Esophagus (tissue), 2 donors: ENCODE measurements at regions not wholly inside any gene's neighbourhood (a gene's known extent, or its start where the extent isn't known, plus 50 kb on each side); places are given as distances from the start of the nearest gene placed in this dataset.

Experiments used
- H3K27ac ChIP-seq, 2 donors: one replicate each; pipeline ENCODE4 v1.5.1; 2013; ENCODE audit warnings: low read depth in 2 of 2, mild to moderate bottlenecking in 2 of 2, inconsistent platforms in 1 of 2, low read length in 1 of 2, moderate library complexity in 1 of 2
- H3K27me3 ChIP-seq, 2 donors: one replicate each; pipeline ENCODE4 v1.6.1; 2013; ENCODE audit warnings: low read length in 2 of 2, control low read depth in 1 of 2, mild to moderate bottlenecking in 1 of 2; ENCODE audit not compliant: insufficient read depth in 2 of 2, control insufficient read depth in 1 of 2
- H3K36me3 ChIP-seq, 2 donors: one replicate each; pipeline ENCODE4 v1.6.1; 2013; ENCODE audit warnings: low read length in 1 of 2; ENCODE audit not compliant: control insufficient read depth in 2 of 2, insufficient read depth in 2 of 2
- H3K4me1 ChIP-seq, 2 donors: one replicate each; pipeline ENCODE4 v1.6.1; 2013; ENCODE audit warnings: low read length in 1 of 2; ENCODE audit not compliant: control insufficient read depth in 2 of 2, insufficient read depth in 2 of 2
- H3K4me3 ChIP-seq, 2 donors: one replicate each; pipeline ENCODE4 v1.5.1; 2013; ENCODE audit warnings: low read length in 2 of 2, mild to moderate bottlenecking in 2 of 2, low read depth in 1 of 2, moderate library complexity in 1 of 2
- H3K9me3 ChIP-seq, 2 donors: one replicate each; pipeline ENCODE4 v1.6.1; 2013; ENCODE audit warnings: mild to moderate bottlenecking in 2 of 2, low read depth in 1 of 2, low read length in 1 of 2, moderate library complexity in 1 of 2; ENCODE audit not compliant: control insufficient read depth in 2 of 2, insufficient read depth in 1 of 2
- WGBS, 2 donors: extraction: QIAGEN DNeasy Blood & Tissue Kit; methylation state at CpG; one replicate each; pipeline ENCODE4 v1.1.7; 2013; 5-methylcytosine and 5-hydroxymethylcytosine counted together
- donor health status: healthy with polysubstance abuse.
- donor health status: Bipolar disorder and iron deficiency.

GRCh38 chr5:107058803-107059202, 611.9 kb downstream of the EFNA5 start:
- no peak overlapping the region for H3K4me3 ChIP-seq
- no peaks in the 10 kb centered on the region for H3K27me3 ChIP-seq
- H3K27ac ChIP-seq, result peak overlapping the region; percentile 48 to 49
- 81 to 82% methylated on average over 3 of the region's 3 CpGs for WGBS, 2 donors
- no peaks in the 10 kb centered on the region for H3K36me3 ChIP-seq
- no peaks in the 10 kb centered on the region for H3K9me3 ChIP-seq
- H3K4me1 ChIP-seq, result no peaks in the 10 kb centered on the region

- Histone ChIP-seq H3K27me3 (no peaks in the 10 kb centered on the region), H3K27ac (peak overlapping the region in 1 of 2 donors; percentile 48), H3K4me1 (no peaks in the 10 kb centered on the region), H3K9me3 (no peaks in the 10 kb centered on the region), H3K36me3 (no peaks in the 10 kb centered on the region), H3K4me3 (no peak overlapping the region)
- 52 to 64% methylated on average over 1 of the region's 1 CpG for WGBS, 2 donors
Observed at GRCh38 chr5:107058235-107058634, 612.5 kb downstream of the EFNA5 start.

- H3K9me3 ChIP-seq, result no peaks in the 10 kb centered on the region
- H3K4me1 ChIP-seq, result no peaks in the 10 kb centered on the region
- H3K36me3 ChIP-seq, result no peaks in the 10 kb centered on the region
- no peaks in the 10 kb centered on the region for H3K27me3 ChIP-seq
- no peak overlapping the region for H3K4me3 ChIP-seq
- no peak overlapping the region for H3K27ac ChIP-seq
- 54 to 58% methylated on average over 2 of the region's 2 CpGs for whole genome bisulfite sequencing, 2 donors
Observed at GRCh38 chr5:107056278-107056677, 614.5 kb downstream of the EFNA5 start.

GRCh38 chr5:107047048-107047447, 623.7 kb downstream of the EFNA5 start:
- H3K9me3 ChIP-seq, result no peaks in the 10 kb centered on the region
- no peak overlapping the region for H3K4me3 ChIP-seq
- H3K36me3 ChIP-seq, result no peaks in the 10 kb centered on the region
- H3K27ac ChIP-seq, result no peak overlapping the region
- no peaks in the 10 kb centered on the region for H3K27me3 ChIP-seq
- H3K4me1 ChIP-seq, result no peaks in the 10 kb centered on the region
- WGBS, 2 donors, result 79 to 83% methylated on average over 2 of the region's 2 CpGs

GRCh38 chr5:107043665-107044064, 627.1 kb downstream of the EFNA5 start:
- no peaks in the 10 kb centered on the region for H3K36me3 ChIP-seq
- 93 to 97% methylated on average over 1 of the region's 1 CpG for WGBS, 2 donors
- no peak overlapping the region for H3K27ac ChIP-seq
- no peaks in the 10 kb centered on the region for H3K9me3 ChIP-seq
- H3K4me3 ChIP-seq, result no peak overlapping the region
- H3K4me1 ChIP-seq, result no peaks in the 10 kb centered on the region
- H3K27me3 ChIP-seq, result no peaks in the 10 kb centered on the region

- no peak overlapping the region for H3K4me3 ChIP-seq
- H3K27me3 ChIP-seq, result no peaks in the 10 kb centered on the region
- no peaks in the 10 kb centered on the region for H3K36me3 ChIP-seq
- H3K4me1 ChIP-seq, result no peaks in the 10 kb centered on the region
- H3K27ac ChIP-seq, result no peak overlapping the region
- no peaks in the 10 kb centered on the region for H3K9me3 ChIP-seq
Observed at GRCh38 chr5:107040907-107041306, 629.8 kb downstream of the EFNA5 start.

- Histone ChIP-seq H3K9me3 (no peaks in the 10 kb centered on the region), H3K4me1 (no peaks in the 10 kb centered on the region), H3K36me3 (no peaks in the 10 kb centered on the region), H3K27ac (no peak overlapping the region), H3K27me3 (no peaks in the 10 kb centered on the region), H3K4me3 (no peak overlapping the region)
Observed at GRCh38 chr5:107032629-107033028, 638.1 kb downstream of the EFNA5 start.

GRCh38 chr5:107028938-107029337, 641.8 kb downstream of the EFNA5 start:
- Histone ChIP-seq H3K36me3 (no peaks in the 10 kb centered on the region), H3K27ac (no peak overlapping the region), H3K4me1 (no peaks in the 10 kb centered on the region), H3K4me3 (no peak overlapping the region), H3K27me3 (no peaks in the 10 kb centered on the region), H3K9me3 (no peaks in the 10 kb centered on the region)
- WGBS, 2 donors, result 92 to 97% methylated on average over 2 of the region's 2 CpGs

- Histone ChIP-seq H3K9me3 (no peaks in the 10 kb centered on the region), H3K27ac (no peak overlapping the region), H3K27me3 (no peaks in the 10 kb centered on the region), H3K4me1 (no peaks in the 10 kb centered on the region), H3K36me3 (no peaks in the 10 kb centered on the region), H3K4me3 (no peak overlapping the region)
- 37 to 69% methylated on average over 3 of the region's 3 CpGs for WGBS, 2 donors
Observed at GRCh38 chr5:107025712-107026497, 644.8 kb downstream of the EFNA5 start.

- H3K27ac ChIP-seq, result no peak overlapping the region
- no peaks in the 10 kb centered on the region for H3K27me3 ChIP-seq
- H3K4me3 ChIP-seq, result no peak overlapping the region
Observed at GRCh38 chr5:107023732-107024131, 647.0 kb downstream of the EFNA5 start.

More at GRCh38 chr5:107023732-107024131, 647.0 kb downstream of the EFNA5 start:
- Histone ChIP-seq H3K4me1 (no peaks in the 10 kb centered on the region), H3K36me3 (no peaks in the 10 kb centered on the region), H3K9me3 (no peaks in the 10 kb centered on the region)
